Hippocampal formation (tissue), 2 donors: ENCODE measurements at regions not wholly inside any gene's neighbourhood (a gene's known extent, or its start where the extent isn't known, plus 50 kb on each side); places are given as distances from the start of the nearest gene placed in this dataset.
"Not testable (repeated sequence)": the region's sequence is repeated elsewhere in the genome, so short reads cannot be mapped to it uniquely, and the experiment has no call there.

ENCODE experiments used
- DNase-seq, 2 donors: peaks; one replicate each; lab custom pipeline; 2025; lab: John Stamatoyannopoulos, UW

GRCh38 chr2:111533557-111534247 is 350.3 kb downstream of the ANAPC1 start:
- not testable (repeated sequence) for DNase-seq

- peak in 1 of 2 donors; percentile 13 for DNase-seq
These were observed 349.1 kb downstream of the ANAPC1 start for GRCh38 chr2:111534910-111535352.

- no peak for DNase-seq
These were observed 348.6 kb downstream of the ANAPC1 start for GRCh38 chr2:111535404-111535803.

- no peak for DNase-seq
These were observed 346.8 kb downstream of the ANAPC1 start for GRCh38 chr2:111537078-111537655.

GRCh38 chr2:111539991-111540390 is 344.0 kb downstream of the ANAPC1 start:
- not testable (repeated sequence) for DNase-seq

GRCh38 chr2:111542120-111542774 is 341.7 kb downstream of the ANAPC1 start:
- DNase-seq = not testable (repeated sequence)

GRCh38 chr2:111544006-111544405 is 340.0 kb downstream of the ANAPC1 start:
- DNase-seq = not testable (repeated sequence)

GRCh38 chr2:111545723-111546431 is 338.1 kb downstream of the ANAPC1 start:
- not testable (repeated sequence) for DNase-seq

GRCh38 chr2:111546578-111546977 is 337.4 kb downstream of the ANAPC1 start:
- DNase-seq = not testable (repeated sequence)

GRCh38 chr2:111549174-111549573 is 334.8 kb downstream of the ANAPC1 start:
- DNase-seq = not testable (repeated sequence)

- not testable (repeated sequence) for DNase-seq
These were observed 332.6 kb downstream of the ANAPC1 start for GRCh38 chr2:111551428-111551827.

- DNase-seq = not testable (repeated sequence)
These were observed 331.4 kb downstream of the ANAPC1 start for GRCh38 chr2:111552625-111553024.

- DNase-seq = not testable (repeated sequence)
These were observed 324.7 kb downstream of the ANAPC1 start for GRCh38 chr2:111559301-111559700.

- not testable (repeated sequence) for DNase-seq
These were observed 324.2 kb downstream of the ANAPC1 start for GRCh38 chr2:111559814-111560213.

- peak in 1 of 2 donors; percentile 41 for DNase-seq
These were observed 317.9 kb downstream of the ANAPC1 start for GRCh38 chr2:111566068-111566467.

- DNase-seq = not testable (repeated sequence)
These were observed 316.8 kb downstream of the ANAPC1 start for GRCh38 chr2:111567233-111567632.

GRCh38 chr2:111569356-111570199 is 314.4 kb downstream of the ANAPC1 start:
- DNase-seq = not testable (repeated sequence)

GRCh38 chr2:111570300-111571114 is 313.5 kb downstream of the ANAPC1 start:
- DNase-seq = not testable (repeated sequence)

- DNase-seq = not testable (repeated sequence)
These were observed 309.2 kb downstream of the ANAPC1 start for GRCh38 chr2:111574803-111575202.

- not testable (repeated sequence) for DNase-seq
These were observed 306.7 kb downstream of the ANAPC1 start for GRCh38 chr2:111577154-111577885.
